NCI-H526 treated with DMSO at 0.1 percent for 48 hours (cell line): ENCODE measurements at regions not wholly inside any gene's neighbourhood (a gene's known extent, or its start where the extent isn't known, plus 50 kb on each side); places are given as distances from the start of the nearest gene placed in this dataset.

ENCODE experiments used
- DNase-seq: peaks from one replicate; lab custom pipeline; 2025; lab: John Stamatoyannopoulos, UW

- no peak for DNase-seq
Measured at GRCh38 chr11:11077898-11078297, 220.0 kb upstream of the ZBED5 start.

GRCh38 chr11:11076879-11077278, 219.0 kb upstream of the ZBED5 start:
- DNase-seq: no peak

GRCh38 chr11:11076276-11076675, 218.4 kb upstream of the ZBED5 start:
- DNase-seq: no peak

- DNase-seq: no peak
Measured at GRCh38 chr11:11075515-11076171, 217.8 kb upstream of the ZBED5 start.

GRCh38 chr11:11074686-11075335, 217.0 kb upstream of the ZBED5 start:
- DNase-seq: no peak

GRCh38 chr11:11073996-11074395, 216.1 kb upstream of the ZBED5 start:
- DNase-seq: no peak

GRCh38 chr11:11072067-11072466, 214.2 kb upstream of the ZBED5 start:
- no peak for DNase-seq

- no peak for DNase-seq
Measured at GRCh38 chr11:11071486-11071885, 213.6 kb upstream of the ZBED5 start.

- DNase-seq: no peak
Measured at GRCh38 chr11:11070976-11071375, 213.1 kb upstream of the ZBED5 start.

GRCh38 chr11:11069841-11070835, 212.3 kb upstream of the ZBED5 start:
- no peak for DNase-seq

- DNase-seq: no peak
Measured at GRCh38 chr11:11068113-11068512, 210.3 kb upstream of the ZBED5 start.

- DNase-seq: no peak
Measured at GRCh38 chr11:11065396-11065795, 207.5 kb upstream of the ZBED5 start.

- no peak for DNase-seq
Measured at GRCh38 chr11:11057472-11057854, 199.6 kb upstream of the ZBED5 start.

GRCh38 chr11:11056749-11057471, 199.1 kb upstream of the ZBED5 start:
- DNase-seq: no peak

GRCh38 chr11:11056316-11056715, 198.5 kb upstream of the ZBED5 start:
- DNase-seq: no peak

- no peak for DNase-seq
Measured at GRCh38 chr11:11047851-11048610, 190.2 kb upstream of the ZBED5 start.

- DNase-seq: no peak
Measured at GRCh38 chr11:11046781-11047180, 188.9 kb upstream of the ZBED5 start.

- no peak for DNase-seq
Measured at GRCh38 chr11:11045156-11045930, 187.5 kb upstream of the ZBED5 start.

GRCh38 chr11:11044137-11044855, 186.4 kb upstream of the ZBED5 start:
- DNase-seq: no peak

GRCh38 chr11:11043721-11044120, 185.9 kb upstream of the ZBED5 start:
- no peak for DNase-seq
